Nephron (organoid): ENCODE measurements at regions not wholly inside any gene's neighbourhood (a gene's known extent, or its start where the extent isn't known, plus 50 kb on each side); places are given as distances from the start of the nearest gene placed in this dataset.

ENCODE experiments used
- H3K27ac Mint-ChIP-seq, 3 experiments: 2 replicates each; pipeline ENCODE4 v1.8.0; 2020; ENCODE audit warnings: mixed read lengths in 3 of 3, mild to moderate bottlenecking in 2 of 3, moderate library complexity in 1 of 3
- H3K27me3 Mint-ChIP-seq: 2 replicates; pipeline ENCODE4 v1.8.0; 2021; ENCODE audit warnings: low read depth, mild to moderate bottlenecking, moderate library complexity, mixed read lengths
- H3K36me3 Mint-ChIP-seq: 2 replicates; pipeline ENCODE4 v1.8.0; 2020; ENCODE audit warnings: low read depth, mixed read lengths
- H3K4me1 Mint-ChIP-seq: 2 replicates; pipeline ENCODE4 v1.8.0; 2020; ENCODE audit warnings: mixed read lengths
- H3K4me3 Mint-ChIP-seq, 3 experiments: 2 replicates each; pipeline ENCODE4 v1.8.0; 2020; ENCODE audit warnings: mild to moderate bottlenecking in 3 of 3, mixed read lengths in 3 of 3, moderate library complexity in 2 of 3
- H3K9me3 Mint-ChIP-seq: 2 replicates; pipeline ENCODE4 v1.8.0; 2020; ENCODE audit warnings: mixed read lengths
- TF ChIP-seq, protein P1 (sequence below), 3 experiments: fragments of 200-600 bp; sonication (generic); IDR thresholded peaks; one replicate each; pipeline ENCODE4 v1.5.0; 2021; ENCODE audit warnings: antibody characterized with exemption in 3 of 3; ENCODE audit not compliant: unreplicated experiment in 3 of 3

- no peak overlapping the region for H3K4me3 Mint-ChIP-seq
- no peaks in the 10 kb centered on the region for H3K36me3 Mint-ChIP-seq
- H3K27me3 Mint-ChIP-seq, result no peaks in the 10 kb centered on the region
- TF ChIP-seq, protein P1, sequence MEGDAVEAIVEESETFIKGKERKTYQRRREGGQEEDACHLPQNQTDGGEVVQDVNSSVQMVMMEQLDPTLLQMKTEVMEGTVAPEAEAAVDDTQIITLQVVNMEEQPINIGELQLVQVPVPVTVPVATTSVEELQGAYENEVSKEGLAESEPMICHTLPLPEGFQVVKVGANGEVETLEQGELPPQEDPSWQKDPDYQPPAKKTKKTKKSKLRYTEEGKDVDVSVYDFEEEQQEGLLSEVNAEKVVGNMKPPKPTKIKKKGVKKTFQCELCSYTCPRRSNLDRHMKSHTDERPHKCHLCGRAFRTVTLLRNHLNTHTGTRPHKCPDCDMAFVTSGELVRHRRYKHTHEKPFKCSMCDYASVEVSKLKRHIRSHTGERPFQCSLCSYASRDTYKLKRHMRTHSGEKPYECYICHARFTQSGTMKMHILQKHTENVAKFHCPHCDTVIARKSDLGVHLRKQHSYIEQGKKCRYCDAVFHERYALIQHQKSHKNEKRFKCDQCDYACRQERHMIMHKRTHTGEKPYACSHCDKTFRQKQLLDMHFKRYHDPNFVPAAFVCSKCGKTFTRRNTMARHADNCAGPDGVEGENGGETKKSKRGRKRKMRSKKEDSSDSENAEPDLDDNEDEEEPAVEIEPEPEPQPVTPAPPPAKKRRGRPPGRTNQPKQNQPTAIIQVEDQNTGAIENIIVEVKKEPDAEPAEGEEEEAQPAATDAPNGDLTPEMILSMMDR (IDR thresholded peaks at IDR 0.05; ENCODE audit: unreplicated experiment in 3 of 3), result no peak
- no peaks in the 10 kb centered on the region for H3K9me3 Mint-ChIP-seq
- no peak overlapping the region for H3K27ac Mint-ChIP-seq
- peaks cover 6% of the 10 kb centered on the region for H3K4me1 Mint-ChIP-seq
These were observed 183.5 kb upstream of the EDIL3 start for GRCh38 chr5:84568171-84568570.

GRCh38 chr5:84565866-84566265, 181.2 kb upstream of the EDIL3 start:
- Mint-ChIP-seq H3K9me3 (no peaks in the 10 kb centered on the region), H3K36me3 (no peaks in the 10 kb centered on the region), H3K27me3 (no peaks in the 10 kb centered on the region), H3K4me1 (peaks cover 6% of the 10 kb centered on the region), H3K4me3 (no peak overlapping the region), H3K27ac (no peak overlapping the region)
- TF ChIP-seq, protein P1 (IDR thresholded peaks at IDR 0.05; ENCODE audit: unreplicated experiment in 3 of 3), result no peak

- no peak overlapping the region for H3K4me3 Mint-ChIP-seq
- no peaks in the 10 kb centered on the region for H3K36me3 Mint-ChIP-seq
- peaks cover 6% of the 10 kb centered on the region for H3K4me1 Mint-ChIP-seq
- no peaks in the 10 kb centered on the region for H3K9me3 Mint-ChIP-seq
- TF ChIP-seq, protein P1 (IDR thresholded peaks at IDR 0.05; ENCODE audit: unreplicated experiment in 3 of 3), result no peak
- H3K27me3 Mint-ChIP-seq, result no peaks in the 10 kb centered on the region
- H3K27ac Mint-ChIP-seq, result no peak overlapping the region
These were observed 179.8 kb upstream of the EDIL3 start for GRCh38 chr5:84564321-84565075.

DNA sequence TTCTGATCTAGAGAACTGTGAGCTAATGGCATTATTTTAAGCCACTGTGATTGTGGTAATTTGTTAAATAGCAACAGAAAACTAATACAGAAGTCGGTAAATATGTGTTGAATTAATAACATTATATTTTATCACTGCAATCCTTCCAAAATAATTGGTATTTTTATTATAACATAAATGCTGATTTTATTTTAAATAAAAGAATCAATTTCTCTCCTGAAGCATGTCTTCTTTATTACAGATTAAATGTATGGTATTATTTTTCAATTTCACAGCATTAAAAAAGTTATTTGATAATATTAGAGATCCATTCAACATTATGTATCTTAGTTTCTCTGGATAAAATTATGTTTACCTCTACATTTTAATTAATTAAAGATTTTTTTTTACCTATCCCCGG, 165.5 kb upstream of the EDIL3 start:
- no peaks in the 10 kb centered on the region for H3K27me3 Mint-ChIP-seq
- H3K4me1 Mint-ChIP-seq, result no peaks in the 10 kb centered on the region
- TF ChIP-seq, protein P1 (IDR thresholded peaks at IDR 0.05; ENCODE audit: unreplicated experiment in 3 of 3), result no peak
- no peaks in the 10 kb centered on the region for H3K36me3 Mint-ChIP-seq
- H3K4me3 Mint-ChIP-seq, result no peak overlapping the region
- no peak overlapping the region for H3K27ac Mint-ChIP-seq
- H3K9me3 Mint-ChIP-seq, result no peaks in the 10 kb centered on the region

- H3K27ac Mint-ChIP-seq, result no peak overlapping the region
- no peaks in the 10 kb centered on the region for H3K4me1 Mint-ChIP-seq
- H3K4me3 Mint-ChIP-seq, result no peak overlapping the region
- H3K27me3 Mint-ChIP-seq, result no peaks in the 10 kb centered on the region
- TF ChIP-seq, protein P1 (IDR thresholded peaks at IDR 0.05; ENCODE audit: unreplicated experiment in 3 of 3), result no peak
- no peaks in the 10 kb centered on the region for H3K36me3 Mint-ChIP-seq
- no peaks in the 10 kb centered on the region for H3K9me3 Mint-ChIP-seq
These were observed 164.4 kb upstream of the EDIL3 start for GRCh38 chr5:84549054-84549453.

- no peak overlapping the region for H3K4me3 Mint-ChIP-seq
- no peaks in the 10 kb centered on the region for H3K4me1 Mint-ChIP-seq
- H3K36me3 Mint-ChIP-seq, result no peaks in the 10 kb centered on the region
- no peaks in the 10 kb centered on the region for H3K27me3 Mint-ChIP-seq
- TF ChIP-seq, protein P1 (IDR thresholded peaks at IDR 0.05; ENCODE audit: unreplicated experiment in 3 of 3), result no peak
- H3K9me3 Mint-ChIP-seq, result no peaks in the 10 kb centered on the region
- H3K27ac Mint-ChIP-seq, result no peak overlapping the region
These were observed 162.0 kb upstream of the EDIL3 start for GRCh38 chr5:84546686-84547085.
